HG03558 (cell line): ENCODE measurements at regions not wholly inside any gene's neighbourhood (a gene's known extent, or its start where the extent isn't known, plus 50 kb on each side); places are given as distances from the start of the nearest gene placed in this dataset.

Experiments
- ATAC-seq: cut with Tn5 transposase; IDR thresholded peaks from one replicate; pipeline ENCODE4 v1.9.1; 2021; ENCODE audit warnings: moderate number of reproducible peaks; ENCODE audit not compliant: unreplicated experiment; ENCODE audit errors: extremely low read depth

DNA sequence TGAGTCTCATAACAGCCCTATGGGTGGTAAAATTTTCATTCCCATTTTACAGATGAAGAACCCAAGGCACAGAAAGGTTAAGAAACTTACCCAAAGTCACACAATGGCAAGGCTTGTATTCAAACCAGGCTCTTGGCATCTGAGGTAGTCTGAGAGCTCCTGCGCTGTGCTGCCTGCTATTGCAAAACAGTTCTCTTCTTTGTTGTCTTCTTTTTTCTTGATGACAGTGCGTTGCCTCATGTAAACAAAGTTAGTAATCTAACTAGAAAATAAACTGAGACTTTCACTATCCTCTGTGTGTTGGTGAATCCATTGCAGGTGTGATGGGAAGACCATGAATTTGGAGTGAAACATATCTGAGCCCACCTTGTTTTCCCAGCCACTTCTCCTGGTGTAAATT, 240.8 kb downstream of the PTEN start:
- no peak for ATAC-seq

DNA sequence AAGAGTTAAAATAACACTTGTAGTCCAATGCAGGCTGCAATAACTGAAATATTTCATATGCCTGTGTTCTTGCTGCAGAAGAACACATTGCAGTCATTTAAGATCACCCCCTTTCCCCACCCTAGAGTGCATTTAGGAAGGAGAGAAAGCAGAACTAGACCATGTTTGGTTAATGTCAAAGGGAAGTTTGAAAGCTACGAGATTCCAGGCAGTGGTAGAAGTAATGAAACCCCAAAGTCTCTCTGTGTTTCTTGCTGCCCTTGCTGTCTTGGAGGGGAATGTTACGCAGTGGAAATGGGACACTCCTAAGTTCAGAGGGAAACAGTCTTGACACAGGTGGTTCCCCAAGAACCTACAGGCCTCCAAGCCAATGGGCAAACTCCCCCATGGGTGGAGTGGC, 242.9 kb downstream of the PTEN start:
- no peak for ATAC-seq

DNA sequence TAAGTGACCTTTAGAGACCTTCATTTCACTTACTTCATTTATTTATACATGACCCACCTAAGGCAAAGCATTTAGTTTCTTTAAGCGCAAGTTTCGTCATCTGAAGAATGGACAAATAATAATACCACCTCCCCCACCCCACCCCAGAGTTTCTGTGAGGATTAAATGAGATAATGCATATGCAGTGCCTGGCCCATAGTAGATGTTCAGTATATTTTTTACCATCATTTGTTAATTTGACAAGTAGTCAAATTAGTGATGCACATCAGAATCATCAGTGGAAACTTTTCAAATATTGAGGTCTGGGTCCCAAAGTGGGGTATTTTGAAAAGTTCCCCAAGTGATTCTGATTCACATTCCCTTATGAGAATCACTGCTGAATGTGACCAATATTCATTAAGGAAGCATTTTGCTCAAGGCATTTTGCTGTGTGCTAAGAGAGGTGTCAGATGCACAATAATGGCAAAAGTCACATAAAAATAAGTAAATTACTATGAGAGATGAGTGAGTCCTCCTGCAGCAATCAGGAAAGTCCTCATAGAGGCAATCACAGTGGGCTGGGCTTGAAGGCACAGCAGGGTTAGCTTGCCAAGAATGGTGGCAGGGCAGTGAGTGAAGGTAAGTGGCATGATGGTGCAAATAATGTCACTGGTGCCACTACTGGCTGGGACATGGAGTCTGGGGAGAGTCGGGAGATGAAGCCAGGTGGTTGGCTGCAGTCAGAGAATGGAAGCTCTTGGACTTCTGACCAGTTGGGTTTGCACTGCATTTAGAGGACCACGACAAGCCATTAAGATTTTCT, 244.1 kb downstream of the PTEN start:
- ATAC-seq, result no peak

DNA sequence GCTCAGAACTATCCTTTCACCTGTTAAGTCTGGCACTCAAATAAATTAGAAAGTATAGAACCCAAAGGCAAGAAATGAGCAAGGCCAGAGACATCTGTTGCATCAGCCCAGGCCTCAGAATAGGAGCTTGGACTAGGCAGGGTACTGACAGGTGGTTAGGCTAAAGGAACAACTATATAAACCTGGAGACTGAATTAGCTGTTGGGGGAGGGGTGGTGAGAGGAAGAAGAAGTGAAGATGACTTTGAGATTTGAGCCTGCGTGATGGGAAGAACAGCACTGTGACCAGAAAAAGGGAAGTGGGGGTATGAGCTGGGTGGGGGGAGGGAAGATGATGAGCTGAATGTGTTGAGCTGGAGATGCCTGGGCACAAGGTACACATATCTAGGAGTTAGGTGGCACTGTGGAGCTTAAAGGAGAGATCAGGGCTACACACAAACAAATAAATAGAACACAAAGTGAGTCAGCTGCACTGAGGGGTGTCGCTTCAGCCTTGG, 244.7 kb downstream of the PTEN start:
- no peak for ATAC-seq

DNA sequence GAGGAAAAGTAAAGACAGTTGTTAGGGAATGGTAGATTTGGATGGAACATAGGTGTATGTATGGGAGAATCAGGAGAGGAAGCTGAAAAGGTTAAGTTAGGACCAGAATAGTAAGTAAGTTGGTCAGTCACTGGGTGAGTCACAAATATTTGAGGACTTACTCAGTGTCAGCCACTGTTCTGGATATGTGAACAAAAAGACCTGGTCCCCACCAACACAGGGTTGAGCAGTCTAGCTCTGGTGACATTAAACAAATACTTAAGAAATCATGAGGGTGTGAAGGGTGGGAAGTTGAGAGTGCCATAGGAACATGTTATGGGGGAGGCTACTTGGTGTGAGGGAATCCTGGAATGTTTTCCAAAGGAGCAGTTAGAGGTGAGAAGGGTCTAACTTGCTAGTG, 246.9 kb downstream of the PTEN start:
- ATAC-seq, result no peak

DNA sequence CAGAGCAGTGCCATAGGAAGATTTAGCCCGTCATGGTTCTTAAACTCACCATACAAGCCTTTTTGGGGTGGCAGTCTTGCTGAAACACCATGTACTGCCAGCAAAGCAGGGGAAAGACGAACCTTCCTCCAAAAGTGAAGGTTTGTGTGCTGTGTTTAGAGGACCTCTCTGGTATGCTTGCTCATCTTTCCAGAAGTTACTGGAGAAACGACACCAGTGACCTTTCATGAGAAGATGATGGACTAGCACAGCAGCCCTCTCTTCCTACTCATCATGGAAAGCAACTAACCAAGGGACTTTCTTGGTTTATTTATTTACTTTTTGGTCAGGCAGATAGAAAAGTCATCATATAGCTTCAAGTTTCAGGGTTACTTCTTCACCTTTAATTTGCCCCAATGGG, 247.4 kb downstream of the PTEN start:
- ATAC-seq, result no peak

DNA sequence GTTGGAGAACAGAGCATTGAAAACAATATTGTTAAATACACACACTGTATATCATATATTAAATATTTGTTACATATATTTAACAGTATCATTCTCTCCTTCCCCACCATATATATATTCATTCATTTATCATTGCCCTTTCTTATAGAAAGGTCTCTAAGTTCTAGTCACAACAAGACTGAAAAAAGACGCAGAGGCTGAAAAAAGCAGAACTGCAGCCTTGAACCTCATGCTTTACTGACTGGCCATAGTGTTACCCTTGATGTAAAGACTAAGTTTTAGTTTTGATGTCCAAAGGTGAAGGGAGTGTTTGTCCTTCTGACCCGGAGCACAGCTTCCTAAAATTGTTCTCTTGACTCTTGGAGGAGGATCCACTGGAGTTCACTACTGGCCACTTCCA, 247.9 kb downstream of the PTEN start:
- ATAC-seq, result no peak

DNA sequence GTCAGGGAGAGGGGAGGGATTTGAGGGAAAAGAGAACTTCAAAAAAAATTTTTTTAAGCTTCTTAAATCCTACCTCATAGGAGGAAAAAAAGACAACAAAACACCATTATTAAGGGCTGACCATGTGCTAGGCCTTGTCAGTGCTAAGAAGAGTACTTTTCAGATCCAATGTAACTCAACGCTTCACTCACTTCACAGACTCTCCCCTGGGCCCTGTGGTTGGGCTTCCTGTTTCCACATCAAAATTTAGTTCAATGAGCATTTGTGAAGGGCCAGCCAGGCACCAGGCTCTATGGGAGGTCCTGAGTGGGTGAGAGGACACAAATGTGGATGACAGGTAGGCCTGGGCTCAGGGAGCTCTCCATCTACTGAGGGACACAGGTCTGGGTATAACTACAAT, 249.8 kb downstream of the PTEN start:
- ATAC-seq, result no peak

DNA sequence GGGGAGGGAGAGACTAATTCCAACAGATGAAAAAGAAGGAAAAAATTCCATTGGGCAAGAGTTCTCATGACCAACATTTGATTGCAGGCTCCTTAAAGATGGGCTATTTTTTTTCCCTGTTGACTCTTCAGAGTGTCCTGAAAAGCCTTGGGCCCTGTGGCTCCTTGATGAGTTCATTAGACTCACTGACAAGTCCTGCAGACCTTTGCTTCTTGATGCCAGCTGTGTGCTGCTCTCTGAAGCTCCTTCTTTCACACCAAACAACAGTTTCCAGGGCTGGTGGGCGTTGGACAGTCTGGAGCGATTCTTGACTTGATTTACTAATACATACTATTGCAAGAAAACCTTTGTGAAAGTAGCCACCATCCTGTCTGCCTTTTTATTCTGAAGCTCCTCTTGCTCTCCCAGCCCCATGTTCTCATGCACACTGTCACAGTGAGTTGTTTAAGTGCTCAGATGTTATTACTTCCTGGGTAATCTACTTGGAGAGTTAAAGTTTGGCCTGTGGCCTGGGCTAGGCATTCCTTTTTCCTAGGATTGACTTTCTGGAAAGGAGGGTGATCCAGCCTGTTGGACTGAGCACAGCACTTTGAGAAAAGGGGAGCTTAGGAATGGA, 250.3 kb downstream of the PTEN start:
- no peak for ATAC-seq

DNA sequence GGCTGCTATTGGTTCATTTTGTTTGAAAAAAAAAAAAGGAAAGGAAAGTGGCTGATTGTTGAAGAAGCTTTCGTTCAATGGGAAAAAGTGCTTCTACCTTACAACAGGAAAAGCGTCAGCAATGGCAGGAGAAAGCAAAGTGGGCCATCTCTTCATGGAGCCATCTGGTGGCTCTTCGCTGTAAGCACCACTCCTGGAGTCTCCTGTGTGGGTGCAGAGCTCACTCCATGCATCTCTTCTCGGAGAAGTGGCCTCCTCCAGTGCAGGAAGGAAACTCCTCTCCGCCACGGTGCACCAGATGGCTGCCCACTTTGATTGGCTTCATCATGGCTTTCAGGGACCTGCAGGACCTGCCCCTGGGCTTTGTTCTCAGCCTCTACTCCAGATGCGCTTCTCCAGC, 250.9 kb downstream of the PTEN start:
- ATAC-seq, result no peak

DNA sequence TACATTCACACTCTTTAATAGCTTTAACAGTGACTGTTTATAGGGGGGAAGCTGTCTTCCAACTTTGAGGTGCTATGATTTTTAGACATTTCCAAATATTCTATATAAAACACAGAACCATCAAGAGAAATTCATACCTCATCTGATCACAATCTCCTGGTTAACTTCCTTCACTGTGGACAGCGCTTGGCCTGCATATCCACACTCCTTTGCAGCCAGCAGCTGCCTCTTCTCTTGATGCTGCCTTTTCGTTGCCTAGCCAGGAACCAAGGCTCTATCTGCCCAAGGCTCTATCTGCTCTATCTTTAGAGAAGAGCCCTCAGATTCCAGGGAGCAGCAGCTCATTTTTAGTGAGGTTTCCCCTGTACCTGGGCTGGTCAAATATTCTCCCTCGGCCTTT, 252.0 kb downstream of the PTEN start:
- ATAC-seq, result no peak

DNA sequence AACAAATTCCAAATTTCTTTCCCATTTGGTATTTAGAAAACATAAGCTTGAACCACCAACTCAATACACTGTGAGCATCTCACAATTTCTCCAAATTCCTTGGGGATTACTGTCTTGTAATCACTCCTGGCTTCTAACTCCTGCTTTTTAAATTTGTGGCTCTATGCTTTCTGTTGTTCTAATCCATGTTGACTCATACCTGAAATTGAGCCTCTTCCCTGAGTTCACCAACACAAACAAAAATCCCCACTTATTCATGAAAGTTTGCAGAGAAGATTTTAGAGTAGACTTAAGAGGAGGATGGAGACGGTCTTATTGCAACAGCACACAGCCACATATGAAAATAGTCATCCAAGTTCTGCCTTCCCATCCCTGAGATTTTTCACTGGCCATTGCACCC, 252.5 kb downstream of the PTEN start:
- no peak for ATAC-seq

DNA sequence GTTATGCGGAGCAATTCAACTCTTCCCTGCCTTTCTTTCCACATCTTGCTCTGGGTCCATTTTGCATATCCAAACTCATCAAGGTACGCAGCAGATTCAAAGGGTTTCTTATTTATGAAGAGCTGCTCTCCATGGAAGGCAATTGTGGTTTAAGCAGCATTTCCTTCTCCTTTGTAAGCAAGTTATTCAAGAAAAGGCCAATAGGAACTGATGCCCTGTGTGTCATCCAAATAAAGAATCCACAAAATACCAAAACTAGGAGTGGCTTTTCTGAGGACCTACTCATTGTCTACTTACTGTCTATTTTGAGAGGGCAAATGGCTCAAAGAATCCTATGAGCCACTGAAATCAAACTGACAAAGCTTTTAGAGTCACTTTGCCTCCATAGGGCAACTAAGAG, 253.1 kb downstream of the PTEN start:
- ATAC-seq, result no peak

DNA sequence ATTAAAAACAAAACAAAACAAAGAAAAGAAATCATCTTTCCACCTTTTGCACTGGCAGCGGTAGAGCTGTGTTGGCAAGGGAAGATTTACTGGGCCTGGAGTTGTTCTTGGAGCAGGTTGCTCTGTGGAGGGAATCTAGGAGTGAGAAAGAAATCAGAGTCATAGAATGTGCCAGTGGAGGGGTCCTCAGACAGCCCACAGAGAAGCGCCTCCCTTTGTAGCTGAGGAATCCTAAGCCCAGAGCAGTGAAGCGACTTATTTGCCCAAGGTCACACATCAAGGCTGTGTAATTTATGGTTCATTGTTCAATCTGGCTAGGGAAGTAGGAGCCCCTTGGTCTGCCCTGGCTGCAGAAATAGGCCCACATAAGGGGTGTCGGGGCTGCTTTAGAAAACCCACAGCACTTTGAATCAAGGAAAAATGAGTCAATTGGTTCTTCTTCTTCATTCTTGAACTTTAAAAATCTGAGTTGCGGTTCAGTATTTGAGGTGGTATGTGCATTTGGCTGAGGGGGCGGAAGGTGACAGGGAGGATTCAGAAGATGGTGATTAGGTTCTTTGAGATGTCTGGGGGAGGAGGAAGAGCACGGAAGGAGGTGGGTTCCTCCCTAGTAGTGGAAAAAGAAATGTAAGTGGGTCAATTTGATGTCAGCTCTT, 253.7 kb downstream of the PTEN start:
- no peak for ATAC-seq

DNA sequence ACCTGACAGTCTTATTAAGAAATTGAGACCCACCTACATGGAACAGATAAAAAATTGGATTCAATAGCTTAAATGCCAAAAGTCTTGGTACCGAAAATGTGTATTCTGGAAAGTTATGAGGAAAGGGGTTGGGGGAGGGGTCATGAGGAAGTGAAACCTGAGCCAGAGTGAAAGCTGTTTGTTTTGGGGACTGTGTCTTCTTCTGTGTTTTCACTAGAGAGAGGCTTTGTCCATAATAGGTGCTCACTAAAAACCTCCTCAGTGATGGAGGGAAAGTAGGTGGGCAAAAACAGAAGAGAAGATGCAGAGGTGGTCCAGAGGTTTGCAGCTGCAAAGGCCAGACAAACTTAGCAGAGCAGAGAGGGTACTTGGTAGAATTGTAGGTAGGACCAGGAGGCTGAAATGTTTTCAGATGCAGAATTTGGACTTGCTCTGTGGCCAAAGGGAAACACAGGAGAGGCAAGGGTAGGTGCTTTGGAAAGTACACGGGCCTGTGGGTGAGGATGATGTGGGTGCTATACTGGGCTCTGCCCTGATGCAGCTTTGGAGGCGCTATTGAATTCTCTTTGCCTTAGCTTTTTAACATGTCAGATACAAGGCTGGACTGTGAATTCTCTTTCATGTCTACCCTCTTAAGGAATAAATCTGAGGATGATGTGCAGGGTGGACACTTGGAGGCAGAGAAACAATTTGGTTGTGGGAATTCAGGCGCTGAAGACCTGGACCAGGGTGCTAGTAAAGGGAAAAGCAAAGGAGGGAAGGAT, 254.6 kb downstream of the PTEN start:
- no peak for ATAC-seq

DNA sequence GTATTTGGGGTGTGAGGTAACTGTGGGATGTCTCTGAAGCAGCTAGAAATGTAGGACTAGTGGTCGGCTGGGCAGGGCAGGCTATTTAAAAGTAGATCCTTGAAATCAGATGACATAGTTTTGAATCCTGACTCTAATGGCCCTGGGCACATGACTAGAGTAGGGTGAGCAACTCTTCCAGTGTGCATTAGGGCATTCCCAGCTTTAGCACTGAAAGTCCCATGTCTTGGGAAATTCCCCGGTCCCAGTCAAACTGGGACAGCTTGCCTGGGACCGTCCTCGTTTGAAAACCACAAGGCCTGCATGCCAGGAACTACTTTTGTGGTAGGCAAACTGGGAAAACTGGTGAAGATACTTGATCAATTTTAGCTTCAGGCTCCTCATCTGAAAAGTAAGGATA, 255.3 kb downstream of the PTEN start:
- ATAC-seq, result no peak

DNA sequence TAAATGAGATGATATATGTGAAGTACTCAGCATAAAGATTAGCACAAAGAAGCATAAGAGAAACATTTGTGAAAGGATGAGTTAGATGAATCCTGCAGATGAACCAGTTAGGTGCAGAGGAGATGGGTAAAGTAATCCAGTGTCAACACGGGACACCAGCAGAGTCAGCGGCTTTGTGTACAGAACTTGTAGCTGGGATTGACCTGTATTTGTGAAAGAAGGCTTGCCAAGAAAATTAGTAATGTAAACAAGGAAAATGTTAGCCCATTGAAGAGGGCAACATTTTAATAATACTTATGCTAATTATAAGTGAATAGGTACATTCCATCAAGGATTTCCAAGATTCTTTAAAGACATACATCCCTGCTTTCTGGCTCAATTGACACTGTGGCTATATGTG, 255.7 kb downstream of the PTEN start:
- no peak for ATAC-seq

DNA sequence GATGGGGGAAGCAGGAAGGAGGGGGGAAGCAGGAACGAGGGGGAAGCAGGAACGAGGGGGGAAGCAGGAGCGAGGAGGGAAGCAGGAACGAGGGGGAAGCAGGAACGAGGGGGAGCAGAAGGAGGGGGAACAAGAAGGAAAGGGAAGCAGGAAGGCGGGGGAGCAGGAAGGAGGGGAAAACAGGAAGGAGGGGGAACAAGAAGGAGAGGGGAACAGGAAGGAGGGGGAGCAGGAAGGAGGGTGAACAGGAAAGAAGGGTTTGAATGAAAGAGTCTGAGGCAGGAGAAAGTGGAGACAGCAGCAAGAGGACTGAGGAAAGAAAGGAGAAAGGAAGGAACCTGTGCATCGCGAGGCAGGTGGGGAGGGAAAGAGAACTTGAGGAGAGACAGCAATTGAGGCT, 256.6 kb downstream of the PTEN start:
- no peak for ATAC-seq

DNA sequence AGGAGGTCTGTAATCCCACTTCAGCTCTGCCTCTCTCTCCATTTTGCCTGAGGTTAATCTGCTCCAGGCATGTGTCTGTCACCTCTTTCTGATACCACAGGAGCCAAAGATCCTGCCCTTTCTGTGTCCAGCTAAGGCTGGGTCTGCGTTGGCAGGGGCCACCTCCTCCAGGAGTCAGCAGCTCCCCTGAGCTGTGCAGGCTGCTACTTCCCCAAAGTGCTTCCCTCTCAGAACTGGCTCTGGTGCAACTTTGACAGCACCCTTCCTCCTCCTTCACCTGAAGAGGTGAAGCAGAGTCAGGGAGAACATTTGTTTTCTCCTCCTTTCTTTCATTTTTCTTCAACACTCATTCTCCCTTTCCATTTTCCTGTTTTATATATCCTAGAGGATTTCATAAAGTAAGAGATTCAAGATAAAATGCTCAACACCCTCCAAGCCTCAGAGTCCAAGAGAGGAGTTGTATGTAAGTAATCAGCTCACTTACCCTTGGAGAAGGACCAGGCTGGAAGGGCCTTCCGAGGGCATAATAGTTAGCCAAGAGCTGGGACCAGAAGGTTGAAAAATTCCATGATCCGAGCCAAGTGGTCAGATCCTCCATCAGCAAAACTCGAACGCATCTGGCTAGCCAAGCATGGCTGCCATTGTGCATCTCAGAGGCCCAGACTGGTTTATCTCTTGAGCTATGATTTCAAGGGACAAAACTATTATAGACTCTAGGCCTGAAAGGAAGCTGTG, 257.3 kb downstream of the PTEN start:
- ATAC-seq, result no peak

DNA sequence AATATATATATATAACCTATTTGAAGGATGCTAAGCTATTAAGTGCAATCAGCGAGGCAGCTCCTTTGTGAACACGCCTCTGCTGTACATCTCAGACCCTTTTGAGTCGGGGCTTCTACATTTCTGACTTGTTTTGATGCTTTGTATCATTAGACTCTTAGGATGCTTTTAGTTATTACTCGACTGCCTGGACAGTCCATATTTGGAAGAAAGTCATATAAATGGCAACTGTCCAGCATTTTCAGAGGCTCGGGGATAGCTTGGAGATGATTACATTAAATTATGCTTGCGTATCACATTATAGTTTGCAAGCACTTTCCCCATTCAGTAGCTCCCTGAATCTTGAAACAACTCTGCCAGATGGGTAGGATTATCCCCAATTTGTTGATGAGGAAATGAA, 257.9 kb downstream of the PTEN start:
- ATAC-seq, result no peak
